Activated T-cell treated with anti-CD3 and anti-CD28 coated beads, Interleukin-2, amount 50 U/mL, for 1 hour (primary cell): ENCODE measurements at regions not wholly inside any gene's neighbourhood (a gene's known extent, or its start where the extent isn't known, plus 50 kb on each side); places are given as distances from the start of the nearest gene placed in this dataset.
A peak's percentile ranks its signal among the peaks of the same experiment; 100 is the strongest.

ENCODE experiments used
- DNase-seq: peaks from one replicate; pipeline ENCODE4 v3.0.0-alpha.2; 2020

DNA sequence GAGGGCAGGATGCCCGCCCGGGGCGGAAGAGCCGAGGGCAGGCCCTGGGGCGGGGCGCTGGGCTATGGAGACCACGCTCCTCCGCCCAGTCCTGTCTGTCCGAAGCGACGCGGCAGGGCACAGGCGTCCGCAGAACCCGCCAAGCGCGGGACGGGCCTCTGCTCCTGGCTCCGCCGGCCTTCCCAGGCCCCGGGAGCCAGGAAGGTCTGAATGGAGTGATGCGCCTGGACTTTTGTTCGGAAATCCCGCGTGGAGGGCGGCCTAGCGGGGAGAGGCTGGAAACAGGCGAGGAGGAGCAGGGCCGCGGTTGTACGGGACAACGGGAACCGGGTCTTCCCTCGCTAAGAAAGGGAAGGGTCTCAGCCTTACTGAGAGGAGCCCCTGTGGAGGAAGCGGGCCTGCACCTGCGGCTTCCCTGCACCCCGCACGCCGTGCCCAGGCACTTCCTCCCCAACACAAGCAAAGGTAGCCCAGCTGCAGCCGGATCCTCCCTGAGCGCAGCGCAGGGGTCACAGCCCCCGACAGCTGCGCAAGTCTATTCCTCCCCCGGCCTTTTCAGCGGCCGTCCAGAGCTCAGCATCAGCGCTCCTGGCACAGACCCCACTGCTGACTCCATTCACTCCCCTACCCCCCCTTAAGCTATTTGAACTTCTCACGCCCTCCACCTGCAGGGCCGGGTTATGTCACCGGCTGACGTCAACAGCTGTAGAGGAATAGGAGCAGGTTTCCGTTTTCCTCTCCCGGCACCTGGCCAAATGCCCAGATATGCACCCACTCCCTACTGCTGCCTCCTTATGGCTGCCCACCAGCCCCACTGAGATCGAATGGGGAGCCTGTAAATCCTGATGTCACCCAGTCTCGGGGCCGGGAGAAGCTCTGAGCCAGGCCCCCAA is 143.2 kb upstream of the RET start:
- peak; percentile 55 for DNase-seq

- DNase-seq: no peak
Observed at GRCh38 chr10:42934351-42934811, 142.5 kb upstream of the RET start.

DNA sequence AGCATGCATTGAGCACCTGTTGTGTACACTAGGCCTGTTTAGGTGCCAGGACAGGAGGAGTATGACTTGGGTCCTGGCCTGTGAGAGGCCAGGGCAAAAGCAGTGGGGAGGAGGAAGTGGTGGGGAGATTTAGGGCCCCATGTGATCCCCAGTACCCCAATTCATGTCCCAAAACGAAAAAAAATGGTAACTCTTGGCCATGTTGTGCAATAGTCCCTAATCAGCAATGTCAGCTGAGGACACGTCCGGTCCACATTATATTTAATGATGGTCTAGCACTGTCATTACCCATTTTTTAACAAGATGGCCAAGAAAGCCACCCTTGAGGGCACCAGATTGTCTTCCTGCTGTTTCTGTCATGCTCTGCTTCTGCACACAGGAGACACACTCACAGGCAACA is 142.0 kb upstream of the RET start:
- DNase-seq: no peak

DNA sequence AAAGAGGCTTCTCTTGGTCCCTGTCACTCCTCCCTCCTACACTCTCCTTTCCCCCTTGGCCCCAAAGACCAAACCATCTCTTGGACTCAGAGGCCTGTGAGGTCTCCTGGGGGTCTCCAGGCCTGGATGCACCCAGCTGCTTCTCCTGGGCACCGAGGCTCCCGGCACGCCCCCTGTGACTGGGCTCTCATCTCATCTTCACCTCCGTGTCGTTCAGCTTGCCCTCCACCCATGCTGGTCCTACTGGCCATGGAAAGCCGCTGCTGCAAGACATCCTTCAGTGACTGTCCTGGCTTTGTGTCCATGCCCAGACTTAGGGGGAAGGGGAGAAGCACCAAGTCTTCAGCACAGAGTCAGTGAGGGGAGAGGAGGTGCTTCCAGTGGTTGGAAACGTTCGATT is 141.4 kb upstream of the RET start:
- DNase-seq: no peak

DNA sequence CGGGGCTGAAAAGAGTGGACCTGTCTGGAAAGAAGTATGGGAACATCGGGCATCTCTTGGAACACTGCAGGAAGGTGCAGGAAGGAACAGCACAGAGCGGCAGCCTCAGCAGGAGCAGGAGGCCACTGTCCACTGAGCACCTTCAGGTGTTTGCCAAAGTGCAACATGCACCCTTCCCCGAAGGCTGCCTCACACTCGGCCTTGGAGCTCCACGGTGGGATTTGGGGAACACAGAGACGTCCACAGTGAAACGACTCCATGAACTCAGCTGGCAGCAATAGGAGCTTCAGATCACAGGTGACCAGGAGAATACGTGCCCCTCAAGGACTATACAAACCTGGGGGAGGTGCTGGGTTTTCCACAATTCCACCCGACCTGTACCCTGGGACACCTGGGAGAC is 140.3 kb upstream of the RET start:
- no peak for DNase-seq

DNA sequence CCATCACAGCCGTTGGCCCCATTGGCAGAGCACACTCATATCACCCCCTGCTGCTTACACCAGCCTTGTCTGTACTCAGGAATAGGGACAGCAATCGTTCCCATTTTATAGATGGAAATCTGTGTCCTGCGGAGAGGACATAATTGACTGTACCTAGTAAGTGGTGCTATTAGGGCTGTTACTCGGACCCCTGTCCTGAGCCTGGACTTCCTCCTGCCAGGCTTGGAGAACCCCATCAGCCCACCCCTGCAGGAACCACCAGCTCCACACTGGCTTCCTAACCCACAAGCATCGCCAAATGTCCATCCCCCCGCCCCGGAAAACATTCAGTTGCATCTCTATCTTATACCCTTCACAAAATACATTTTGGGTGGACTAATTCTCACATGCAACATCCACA is 139.8 kb upstream of the RET start:
- no peak for DNase-seq

DNA sequence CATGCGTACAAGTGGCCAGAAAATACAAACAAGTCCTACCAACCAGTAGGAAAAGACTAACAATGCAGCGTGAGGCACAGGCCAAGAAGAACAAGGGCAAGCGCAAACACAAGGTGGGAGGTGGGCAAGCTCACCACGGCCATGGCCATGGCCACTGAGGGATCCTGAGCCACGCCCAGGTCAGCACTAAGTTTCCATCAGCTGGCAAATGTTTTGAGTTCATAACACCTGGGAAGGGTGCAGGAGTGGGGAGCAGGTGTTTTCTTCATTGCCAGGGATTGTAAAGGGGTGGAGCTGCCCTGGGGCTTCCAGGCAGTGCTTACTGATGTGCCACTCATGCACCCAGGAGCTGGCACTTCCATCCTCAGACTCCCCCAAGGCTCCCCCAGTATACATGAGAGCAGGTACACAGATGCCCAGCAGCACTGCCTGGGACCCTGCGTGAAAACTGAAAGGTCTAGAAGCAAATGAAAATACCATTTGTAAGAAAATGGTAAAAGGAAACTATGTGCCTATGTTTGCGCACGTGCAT is 139.2 kb upstream of the RET start:
- DNase-seq: no peak

- DNase-seq: no peak
Observed at GRCh38 chr10:42938351-42938750, 138.5 kb upstream of the RET start.

DNA sequence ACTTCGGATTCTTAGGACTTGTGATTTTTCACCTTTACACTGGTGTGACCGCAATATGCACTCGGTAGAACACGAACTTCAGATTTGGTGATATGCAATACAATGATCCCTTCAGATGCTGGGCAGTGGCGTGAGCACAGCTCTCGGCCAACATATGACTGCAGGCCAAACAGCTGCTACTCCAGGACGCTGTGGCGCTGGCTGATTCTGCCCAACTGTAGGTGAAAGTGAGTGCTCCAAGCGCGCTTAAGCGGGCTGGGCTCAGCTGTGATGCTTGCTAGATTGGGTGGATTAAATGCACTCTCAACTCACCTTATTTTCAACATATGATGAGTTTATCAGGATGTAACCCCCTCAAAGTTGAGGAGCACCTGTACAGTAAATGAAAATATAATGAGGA is 137.6 kb upstream of the RET start:
- DNase-seq: no peak

DNA sequence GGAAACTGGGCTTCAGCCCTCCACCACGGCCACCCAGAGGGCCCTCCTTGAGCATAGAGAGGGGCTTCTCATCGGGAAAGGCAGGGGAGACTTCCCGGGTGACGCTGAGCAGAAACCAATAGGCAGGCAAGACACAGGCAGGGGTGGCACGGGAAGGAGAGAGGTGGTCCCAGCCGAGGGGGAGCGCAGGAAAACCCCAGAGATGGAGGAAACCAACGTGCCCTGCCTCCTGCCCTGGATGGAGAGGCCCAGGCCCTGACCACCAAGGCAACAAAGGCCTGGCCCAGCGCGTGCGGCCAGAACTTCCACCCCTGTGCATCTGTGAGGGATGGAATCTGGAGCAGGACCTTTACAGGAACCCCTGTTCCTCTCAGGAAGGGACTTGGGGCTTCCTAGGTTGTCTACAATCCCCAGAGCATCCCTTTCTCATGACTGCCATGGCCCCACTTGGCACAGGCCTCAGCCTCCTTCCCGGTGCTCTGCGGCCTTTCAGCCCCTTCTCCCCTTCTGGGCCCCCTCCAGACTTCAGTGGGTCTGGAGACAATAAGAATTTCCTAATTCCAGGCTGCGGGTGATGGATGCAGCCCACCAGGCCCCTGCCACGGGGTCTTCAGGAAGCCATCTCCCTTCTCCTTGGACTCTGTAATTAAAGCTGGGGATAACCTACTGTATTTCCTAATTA is 137.0 kb upstream of the RET start:
- no peak for DNase-seq

GRCh38 chr10:42940487-42941294 is 136.2 kb upstream of the RET start:
- no peak for DNase-seq

DNA sequence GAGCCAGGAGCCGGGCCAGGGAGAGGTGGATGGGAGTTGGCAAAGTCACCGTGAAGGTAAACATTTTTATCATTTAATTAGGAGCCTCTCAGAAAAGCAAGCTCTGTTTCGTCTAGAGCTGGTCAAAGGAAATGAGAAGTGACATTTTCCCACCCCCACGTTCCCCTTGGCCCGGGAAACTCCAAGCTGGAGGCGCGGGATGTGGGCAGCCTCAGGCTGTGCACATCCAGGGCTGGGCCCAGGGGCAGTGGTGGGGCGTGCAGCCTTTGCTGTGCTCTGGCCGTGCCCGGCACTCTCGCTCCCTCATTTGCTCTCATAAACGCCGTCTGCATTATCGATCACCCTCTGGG is 135.6 kb upstream of the RET start:
- no peak for DNase-seq

GRCh38 chr10:42941790-42942189 is 135.1 kb upstream of the RET start:
- no peak for DNase-seq

DNA sequence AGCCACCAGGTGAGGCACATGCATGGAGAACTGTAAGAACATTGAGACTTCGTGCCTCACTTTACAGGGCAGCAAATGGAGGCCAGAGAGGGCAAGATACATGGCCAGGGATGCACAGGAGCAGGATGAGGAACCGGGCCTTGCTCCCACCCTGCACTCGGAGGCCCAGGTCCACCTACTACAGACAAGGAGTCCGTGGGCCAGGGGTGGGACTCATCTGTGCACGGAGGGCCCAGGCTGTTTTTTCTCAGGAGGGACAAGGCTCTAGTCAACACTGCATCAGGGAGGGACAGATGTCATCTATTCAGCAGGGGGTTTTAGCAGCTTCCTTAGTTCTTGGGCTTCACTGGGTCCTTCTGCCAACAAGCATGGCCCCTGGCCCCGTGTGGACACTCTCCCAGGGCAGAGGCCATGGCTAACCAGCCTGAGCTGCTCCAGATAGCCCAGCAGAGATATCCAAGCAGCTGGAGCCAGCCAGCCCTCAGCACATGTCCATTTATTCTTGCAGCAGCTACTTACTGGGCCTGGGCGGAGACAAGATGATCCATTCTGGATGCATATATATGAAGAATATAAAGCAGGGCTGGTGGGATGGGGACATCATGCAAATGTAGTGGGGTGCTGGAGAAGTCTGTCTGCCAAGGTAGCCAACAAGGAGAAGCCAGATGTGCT is 134.5 kb upstream of the RET start:
- DNase-seq: no peak

DNA sequence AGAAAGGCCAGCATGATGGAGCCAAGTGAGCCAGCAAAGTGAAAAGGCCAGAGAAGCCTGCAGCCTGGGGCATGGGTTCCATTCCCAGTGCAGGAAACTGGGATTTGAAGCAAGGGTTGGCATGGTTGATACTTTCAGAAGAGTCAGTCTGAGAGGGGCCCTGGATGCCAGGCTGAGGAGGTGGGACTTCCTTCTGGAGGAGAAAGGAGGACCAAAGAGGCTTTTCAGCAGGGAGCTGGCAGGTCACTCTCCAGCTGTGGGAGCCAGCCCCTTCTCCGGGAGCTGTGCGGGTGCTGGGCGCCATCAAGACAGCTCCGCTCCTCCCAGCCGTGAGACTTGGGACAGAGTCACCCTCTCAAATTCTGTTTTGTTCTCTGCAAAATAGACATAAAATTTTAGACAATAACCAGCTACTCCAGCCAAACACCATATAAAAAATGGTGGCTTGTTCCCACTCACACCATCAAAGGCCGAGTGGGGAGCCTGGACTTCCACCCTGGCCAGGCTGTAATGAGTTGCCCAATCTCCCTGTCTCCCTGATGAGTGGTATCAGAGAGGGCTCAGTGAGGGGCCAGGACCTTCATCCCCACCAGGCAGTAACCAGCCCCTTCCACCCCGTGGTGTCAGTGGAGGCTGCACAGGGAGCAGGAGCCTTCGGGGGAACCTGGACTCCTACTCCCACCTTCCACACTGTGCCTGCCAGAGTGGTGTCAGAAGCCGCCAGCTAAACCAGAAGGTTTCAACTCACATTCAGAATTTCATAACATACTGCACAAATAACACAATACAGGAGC is 133.6 kb upstream of the RET start:
- DNase-seq: no peak

GRCh38 chr10:42948040-42948439 is 128.8 kb upstream of the RET start:
- DNase-seq: no peak

DNA sequence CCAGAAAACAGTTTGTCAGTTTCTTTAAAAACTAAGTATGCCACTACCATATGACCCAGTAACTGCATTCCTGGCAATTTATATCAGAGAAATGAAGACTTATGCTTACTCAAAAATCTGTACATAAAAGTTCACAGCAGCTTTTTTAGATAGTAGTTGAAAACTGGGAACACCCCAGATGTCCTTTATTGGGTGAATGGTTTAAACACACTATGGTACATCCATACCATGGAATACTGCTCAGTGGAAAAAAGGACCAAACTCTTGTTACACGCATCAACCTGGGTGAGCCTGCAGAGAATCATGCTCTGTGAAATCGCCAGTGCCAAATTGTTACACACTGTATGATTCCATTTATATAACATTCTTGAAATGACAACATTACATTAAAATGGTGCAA is 127.6 kb upstream of the RET start:
- no peak for DNase-seq

DNA sequence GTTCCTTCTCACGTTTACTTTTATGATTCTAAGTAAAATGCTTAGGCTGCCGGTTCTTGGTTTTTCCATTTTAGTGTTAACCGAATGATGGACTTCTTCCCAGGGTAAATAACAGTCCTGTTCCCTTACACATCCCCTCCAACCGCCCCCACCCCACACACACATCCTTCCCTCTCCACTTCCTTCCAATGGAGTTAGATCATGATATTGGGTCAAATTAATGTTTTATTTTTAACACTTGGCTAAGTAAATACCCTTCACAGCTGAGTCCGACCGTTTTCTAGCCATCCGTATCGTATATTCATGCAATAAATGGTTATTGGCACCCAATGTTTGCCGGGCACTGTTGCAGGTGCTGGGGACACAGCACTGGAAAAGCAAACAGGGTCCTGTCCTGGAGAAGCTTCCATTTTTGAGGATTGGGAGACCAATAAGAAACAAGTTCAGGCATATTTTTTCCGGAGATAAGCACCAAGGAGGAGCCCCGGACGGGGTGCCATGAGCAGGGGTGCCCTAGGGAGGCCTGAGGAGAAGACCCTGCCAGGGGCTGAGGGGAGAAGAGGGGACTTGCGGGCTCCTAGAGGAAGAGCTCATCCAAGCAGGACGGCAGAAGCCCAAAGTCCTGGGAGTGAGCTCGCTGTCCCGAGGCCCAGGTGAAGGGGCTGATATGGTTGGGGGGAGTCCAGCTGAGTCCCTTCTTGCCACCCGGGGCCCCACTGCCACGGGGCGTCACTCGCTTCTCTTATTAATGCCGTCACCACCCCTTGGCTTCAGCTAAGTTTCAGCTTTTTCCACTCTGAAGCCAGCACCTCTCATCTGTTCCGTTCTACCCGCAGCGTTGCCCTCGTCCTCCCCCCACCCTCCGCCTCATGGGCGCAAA is 126.0 kb upstream of the RET start:
- DNase-seq: no peak

DNA sequence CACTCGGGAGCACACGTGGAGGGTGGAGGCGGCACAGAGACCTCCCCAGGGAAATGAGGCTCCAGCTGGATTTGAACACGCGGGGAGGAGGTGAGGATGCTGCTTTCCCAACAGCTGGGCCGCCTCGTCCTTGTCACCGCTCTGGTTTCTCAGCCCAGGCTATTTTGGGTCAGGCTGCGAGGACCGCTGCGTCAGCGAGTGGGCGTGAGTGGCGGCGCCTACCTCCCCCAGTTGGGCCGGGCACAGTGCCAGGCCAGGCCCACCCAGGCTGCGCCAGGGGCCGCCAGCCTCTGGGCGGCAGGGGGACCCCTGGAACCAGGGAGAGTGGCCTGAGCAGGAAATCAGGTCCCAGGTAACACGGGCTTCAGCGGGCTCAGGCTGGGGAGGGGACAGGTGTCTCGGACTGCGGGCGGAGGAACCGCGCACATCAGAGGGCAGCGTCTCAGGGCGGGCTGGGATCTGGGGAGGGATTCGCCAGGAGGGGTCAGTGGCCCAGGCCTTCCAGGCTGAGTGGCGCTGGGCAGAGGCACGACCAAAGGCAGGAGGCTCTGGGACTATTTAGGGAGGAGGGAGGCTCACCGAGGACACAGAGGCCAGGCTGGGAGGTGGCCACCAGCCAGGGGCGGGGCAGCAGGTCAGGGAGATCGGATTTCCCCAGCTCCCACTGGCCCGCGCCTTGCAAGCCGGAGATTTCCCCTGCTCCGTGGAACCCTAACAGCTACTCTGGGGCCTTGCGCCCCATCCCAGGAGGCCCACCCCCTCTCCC is 125.2 kb upstream of the RET start:
- DNase-seq: no peak

- no peak for DNase-seq
Observed at GRCh38 chr10:42952349-42952748, 124.5 kb upstream of the RET start.
